ENCODE measurements at regions not wholly inside any gene's neighbourhood (a gene's known extent, or its start where the extent isn't known, plus 50 kb on each side); places are given as distances from the start of the nearest gene placed in this dataset.

- H2AFZ ChIP-seq (ENCODE audit: low read depth, low read length, poor library complexity, severe bottlenecking), result no peak overlapping the region
- ChIA-PET RAD21 (ENCODE audit: low non-redundant PET in 1 of 2, low total read pairs in 2 of 2, uncharacterized antibody in 2 of 2, unreplicated experiment in 2 of 2) (no interaction called here), POLR2A (no interaction called here), CTCF (no interaction called here)
- ATAC-seq (no peak), DNase-seq (ENCODE audit: low read depth, low spot score) (no peak)
- intact Hi-C loops (cut with micrococcal nuclease), result no loop called here
- peaks cover 0 to 5% of the 10 kb centered on the region in 2 experiments; a peak in 1 of 4 replicates for H3K9me3 ChIP-seq (ENCODE audit: control insufficient read depth in 1 of 2, insufficient read depth in 1 of 2, low read depth in 1 of 2, low read length in 2 of 2)
- H3K36me3 ChIP-seq (ENCODE audit: control insufficient read depth in 1 of 2, insufficient read depth in 2 of 2, low read length in 2 of 2), result no peaks in the 10 kb centered on the region
- BruUV-seq (replicated peaks), result no TSS peak
- TF ChIP-seq FOSL1 (IDR thresholded peaks at IDR 0.05; ENCODE audit: low read depth) (no peak), JUND (IDR thresholded peaks at IDR 0.05) (no peak), EGR1 (IDR thresholded peaks at IDR 0.05; ENCODE audit: low read depth) (no peak), EZH2 (IDR thresholded peaks at IDR 0.05) (no peak), ZNF274 (IDR thresholded peaks at IDR 0.05; ENCODE audit: low read depth, low read length) (no peak), MAX (IDR thresholded peaks at IDR 0.05) (no peak), SIN3A (IDR thresholded peaks at IDR 0.05; ENCODE audit: low read depth) (no peak), POLR2A (IDR thresholded peaks at IDR 0.05; ENCODE audit: borderline replicate concordance, extremely low read depth, insufficient read depth, insufficient read length) (no peak), SP1 (IDR thresholded peaks at IDR 0.05; ENCODE audit: low read depth) (no peak), CTCF (IDR thresholded peaks at IDR 0.05 in 2 of 3, conservative IDR thresholded peaks at IDR 0.05 in 1 of 3; ENCODE audit: borderline replicate concordance in 1 of 3, insufficient read depth in 1 of 3, low read depth in 2 of 3, low read length in 2 of 3) (no peak), REST (IDR thresholded peaks at IDR 0.05; ENCODE audit: low read depth) (no peak), CEBPB (IDR thresholded peaks at IDR 0.05; ENCODE audit: low read depth) (no peak), CBX3 (IDR thresholded peaks at IDR 0.05; ENCODE audit: low read depth) (no peak), TCF7L2 (IDR thresholded peaks at IDR 0.05; ENCODE audit: borderline replicate concordance, extremely low read depth, insufficient read depth, insufficient read length) (no peak), POLR2AphosphoS5 (IDR thresholded peaks at IDR 0.05; ENCODE audit: low read depth, low read length) (no peak), ELF1 (IDR thresholded peaks at IDR 0.05; ENCODE audit: borderline replicate concordance, low read depth) (no peak), EZH2phosphoT487 (IDR thresholded peaks at IDR 0.05; ENCODE audit: borderline replicate concordance) (no peak), ATF3 (IDR thresholded peaks at IDR 0.05) (no peak)
- no peak overlapping the region for H3K27ac ChIP-seq (ENCODE audit: low read depth, low read length)
- H4K20me1 ChIP-seq (ENCODE audit: insufficient read depth), result no peaks in the 10 kb centered on the region
- H3K4me1 ChIP-seq (ENCODE audit: control insufficient read depth in 1 of 2, insufficient read depth in 2 of 2, low read length in 2 of 2), result no peaks in the 10 kb centered on the region
- no peak overlapping the region for H3K4me3 ChIP-seq (replicated peaks in 1 of 2; ENCODE audit: low read depth in 1 of 2, low read length in 2 of 2)
- H3K9ac ChIP-seq (ENCODE audit: low read length), result no peak overlapping the region
- no peaks in the 10 kb centered on the region for H3K27me3 ChIP-seq (ENCODE audit: insufficient read depth, low read length)
- H3K4me2 ChIP-seq (ENCODE audit: low read length), result no peak overlapping the region
- no peaks in the 10 kb centered on the region for H3K9me2 ChIP-seq (ENCODE audit: insufficient read depth)
- no peaks in the 10 kb centered on the region for H3K79me2 ChIP-seq (ENCODE audit: insufficient read depth, low read length)
Observed at GRCh38 chr2:12227941-12228608, 481.6 kb downstream of the LPIN1 start.
